H9 (cell line): ENCODE measurements at regions not wholly inside any gene's neighbourhood (a gene's known extent, or its start where the extent isn't known, plus 50 kb on each side); places are given as distances from the start of the nearest gene placed in this dataset.

Experiments
- DNase-seq: peaks from one replicate; pipeline ENCODE4 v3.0.0-alpha.2; 2017
- H2AFZ ChIP-seq: one replicate; pipeline ENCODE4 v1.6.1; 2013; ENCODE audit warnings: mild to moderate bottlenecking, low read length, control low read depth, moderate library complexity
- H2AK5ac ChIP-seq: 2 replicates; pipeline ENCODE4 v1.6.1; 2013; ENCODE audit warnings: low read length, control low read depth, mixed read lengths; ENCODE audit not compliant: insufficient read length
- H2BK120ac ChIP-seq: one replicate; pipeline ENCODE4 v1.6.1; 2013; ENCODE audit warnings: low read depth, mild to moderate bottlenecking, low read length, control low read depth, inconsistent platforms; ENCODE audit not compliant: poor library complexity, severe bottlenecking
- H2BK12ac ChIP-seq: 2 replicates; pipeline ENCODE4 v1.6.1; 2013; ENCODE audit warnings: low read length, control low read depth, mixed read lengths, low read depth; ENCODE audit not compliant: insufficient read length
- H2BK15ac ChIP-seq: 2 replicates; pipeline ENCODE4 v1.6.1; 2013; ENCODE audit warnings: low read depth, low read length, control low read depth
- H2BK20ac ChIP-seq: one replicate; pipeline ENCODE4 v1.6.1; 2013; ENCODE audit warnings: low read depth, mild to moderate bottlenecking, low read length, control low read depth, inconsistent platforms; ENCODE audit not compliant: poor library complexity, severe bottlenecking
- H2BK5ac ChIP-seq: 2 replicates; pipeline ENCODE4 v1.6.1; 2013; ENCODE audit warnings: low read length, control low read depth, mixed read lengths; ENCODE audit not compliant: insufficient read length
- H3K14ac ChIP-seq: 2 replicates; pipeline ENCODE4 v1.6.1; 2013; ENCODE audit warnings: low read length, control low read depth; ENCODE audit not compliant: insufficient read depth
- H3K18ac ChIP-seq: 2 replicates; pipeline ENCODE4 v1.6.1; 2013; ENCODE audit warnings: low read depth, mild to moderate bottlenecking, mixed read lengths, low read length, control low read depth; ENCODE audit not compliant: insufficient read length
- H3K23ac ChIP-seq: 2 replicates; pipeline ENCODE4 v1.6.1; 2013; ENCODE audit warnings: low read length, control low read depth, mixed read lengths, low read depth; ENCODE audit not compliant: insufficient read length
- H3K23me2 ChIP-seq: 2 replicates; pipeline ENCODE4 v1.6.1; 2013; ENCODE audit warnings: low read depth, mild to moderate bottlenecking, mixed read lengths, low read length, control low read depth; ENCODE audit not compliant: insufficient read length, poor library complexity, severe bottlenecking
- H3K27ac ChIP-seq: 2 replicates; pipeline ENCODE4 v1.5.1; 2013; ENCODE audit warnings: low read length, control low read depth, mixed read lengths, low read depth; ENCODE audit not compliant: insufficient read length
- H3K27me3 ChIP-seq: 2 replicates; pipeline ENCODE4 v1.6.1; 2013; ENCODE audit warnings: low read length, control low read depth, inconsistent platforms; ENCODE audit not compliant: insufficient read depth
- H3K4ac ChIP-seq: 2 replicates; pipeline ENCODE4 v1.6.1; 2013; ENCODE audit warnings: low read depth, mild to moderate bottlenecking, control low read depth, inconsistent platforms, low read length, moderate library complexity
- H3K4me1 ChIP-seq: 2 replicates; pipeline ENCODE4 v1.6.1; 2013; ENCODE audit warnings: low read length, control low read depth, inconsistent platforms; ENCODE audit not compliant: insufficient read depth
- H3K4me2 ChIP-seq: 2 replicates; pipeline ENCODE4 v1.6.1; 2013; ENCODE audit warnings: low read length, control low read depth, mixed read lengths; ENCODE audit not compliant: insufficient read length, insufficient read depth
- H3K56ac ChIP-seq: 2 replicates; pipeline ENCODE4 v1.6.1; 2013; ENCODE audit warnings: low read depth, mild to moderate bottlenecking, mixed read lengths, low read length, control low read depth; ENCODE audit not compliant: insufficient read length
- H3K79me1 ChIP-seq: 2 replicates; pipeline ENCODE4 v1.6.1; 2013; ENCODE audit warnings: low read depth, mild to moderate bottlenecking, moderate library complexity, low read length, control low read depth, inconsistent platforms; ENCODE audit not compliant: insufficient read depth, poor library complexity, severe bottlenecking
- H3K79me2 ChIP-seq: 2 replicates; pipeline ENCODE4 v1.6.1; 2013; ENCODE audit warnings: low read length, control low read depth, inconsistent platforms; ENCODE audit not compliant: insufficient read depth
- H3K9ac ChIP-seq: 2 replicates; pipeline ENCODE4 v1.6.1; 2013; ENCODE audit warnings: low read length, control low read depth, mixed read lengths; ENCODE audit not compliant: insufficient read length; ENCODE audit errors: extremely low read depth
- H3K9me3 ChIP-seq: one replicate; pipeline ENCODE4 v1.6.1; 2013; ENCODE audit warnings: low read depth, low read length, inconsistent platforms; ENCODE audit not compliant: control insufficient read depth
- H3T11ph ChIP-seq: one replicate; pipeline ENCODE4 v1.6.1; 2013; ENCODE audit warnings: mild to moderate bottlenecking, low read length, control low read depth, inconsistent platforms
- H4K20me1 ChIP-seq: one replicate; pipeline ENCODE4 v1.6.1; 2013; ENCODE audit not compliant: control insufficient read depth, insufficient read length, insufficient read depth
- H4K5ac ChIP-seq: 2 replicates; pipeline ENCODE4 v1.6.1; 2013; ENCODE audit warnings: low read depth, mild to moderate bottlenecking, mixed read lengths, low read length, control low read depth; ENCODE audit not compliant: insufficient read length
- H4K8ac ChIP-seq: replicated peaks from 2 replicates; pipeline ENCODE4 v1.6.1; 2013; ENCODE audit warnings: low read length, control low read depth, mixed read lengths, low read depth; ENCODE audit not compliant: insufficient read length
- H4K91ac ChIP-seq: 2 replicates; pipeline ENCODE4 v1.6.1; 2013; ENCODE audit warnings: low read depth, mild to moderate bottlenecking, moderate library complexity, mixed read lengths, low read length, control low read depth; ENCODE audit not compliant: insufficient read length
- H3K27ac Mint-ChIP-seq, 3 experiments: 2 replicates in 2 of 3; 3 replicates in 1 of 3; pipeline ENCODE4 v1.8.0; 2020 to 2021; ENCODE audit warnings: mixed read lengths in 3 of 3, mild to moderate bottlenecking in 1 of 3, moderate library complexity in 1 of 3
- H3K27me3 Mint-ChIP-seq: 2 replicates; pipeline ENCODE4 v1.8.0; 2021; ENCODE audit warnings: low read depth, mild to moderate bottlenecking, moderate library complexity, mixed read lengths
- H3K36me3 Mint-ChIP-seq, 3 experiments: 2 replicates in 2 of 3; 3 replicates in 1 of 3; pipeline ENCODE4 v1.8.0; 2020 to 2021; ENCODE audit warnings: low read depth in 3 of 3, mixed read lengths in 3 of 3; ENCODE audit not compliant: insufficient read depth in 1 of 3
- H3K4me1 Mint-ChIP-seq, 2 experiments: 2 replicates each; pipeline ENCODE4 v1.8.0; 2020; ENCODE audit warnings: mixed read lengths in 2 of 2
- H3K4me3 Mint-ChIP-seq, 2 experiments: 2 replicates in 1 of 2; 3 replicates in 1 of 2; pipeline ENCODE4 v1.8.0; 2020 to 2021; ENCODE audit warnings: mild to moderate bottlenecking in 2 of 2, mixed read lengths in 2 of 2, moderate library complexity in 1 of 2
- H3K9me3 Mint-ChIP-seq, 2 experiments: 2 replicates in 1 of 2; 3 replicates in 1 of 2; pipeline ENCODE4 v1.8.0; 2020; ENCODE audit warnings: mild to moderate bottlenecking in 2 of 2, mixed read lengths in 2 of 2, moderate library complexity in 1 of 2
- CTCF ChIP-seq: fragments of 200-600 bp; sonication (generic); conservative IDR thresholded peaks from 3 replicates; pipeline ENCODE4 v1.8.0; 2021; ENCODE audit warnings: antibody characterized with exemption, mild to moderate bottlenecking
- WGBS: extraction: QIAGEN DNeasy Blood & Tissue Kit; methylation state at CpG from one replicate; pipeline ENCODE4 v1.1.7; 2013; ENCODE audit warnings: missing lambda C conversion rate, low lambda C conversion rate, mixed read lengths; ENCODE audit not compliant: insufficient read length; ENCODE audit errors: extremely low coverage; 5-methylcytosine and 5-hydroxymethylcytosine counted together

DNA sequence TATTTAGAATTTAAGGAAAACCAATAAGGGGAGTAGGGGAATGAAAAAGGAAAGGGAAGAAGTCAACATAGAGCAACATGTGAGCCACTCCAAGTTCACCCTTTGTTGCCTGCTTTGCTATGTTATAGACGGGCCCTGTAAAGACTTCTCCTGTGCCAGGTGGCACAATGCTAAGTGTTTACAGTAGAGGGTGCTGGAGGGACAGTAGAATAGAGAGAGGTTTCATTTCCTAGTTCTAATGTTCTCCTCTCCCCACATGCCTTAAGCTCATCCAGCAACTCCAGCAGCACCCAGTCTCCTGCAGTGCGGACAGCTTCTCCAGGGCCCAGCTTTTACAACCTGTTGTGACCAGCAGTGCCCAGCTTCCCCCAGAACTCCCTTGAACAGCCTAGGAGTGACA is 468.0 kb downstream of the HS3ST3B1 start:
- Histone ChIP-seq H4K91ac (no peak overlapping the region), H3K9me3 (no peaks in the 10 kb centered on the region), H4K5ac (no peak overlapping the region), H3K79me2 (no peaks in the 10 kb centered on the region), H4K8ac (no peak overlapping the region), H3K27ac (no peak overlapping the region), H3T11ph (no peak overlapping the region), H3K18ac (no peak overlapping the region), H2BK120ac (no peak overlapping the region), H2AFZ (no peak overlapping the region), H3K14ac (no peak overlapping the region), H3K4me1 (no peaks in the 10 kb centered on the region), H2BK15ac (no peak overlapping the region), H3K79me1 (no peaks in the 10 kb centered on the region), H4K20me1 (no peaks in the 10 kb centered on the region), H3K23me2 (no peaks in the 10 kb centered on the region), H2AK5ac (no peak overlapping the region), H3K23ac (no peak overlapping the region), H2BK5ac (no peak overlapping the region), H3K9ac (no peak overlapping the region), H2BK20ac (no peak overlapping the region), H3K27me3 (no peaks in the 10 kb centered on the region), H3K4me2 (no peak overlapping the region), H3K4ac (no peak overlapping the region), H3K56ac (no peak overlapping the region), H2BK12ac (no peak overlapping the region)
- no CpG with 5 or more reads among the region's 2 CpGs for WGBS
- Mint-ChIP-seq H3K27me3 (peaks cover 2% of the 10 kb centered on the region; the same call in 1 of the 2 replicates), H3K9me3 (peaks cover 12 to 14% of the 10 kb centered on the region in 2 experiments; a peak in 4 of 5 replicates), H3K4me3 (no peak overlapping the region), H3K27ac (no peak overlapping the region), H3K36me3 (peaks cover 0 to 6% (median 2%) of the 10 kb centered on the region in 3 experiments; a peak in 5 of 7 replicates), H3K4me1 (no peaks in the 10 kb centered on the region)
- no peak for TF ChIP-seq CTCF
- no peak for DNase-seq
